ENCODE measurements at regions not wholly inside any gene's neighbourhood (a gene's known extent, or its start where the extent isn't known, plus 50 kb on each side); places are given as distances from the start of the nearest gene placed in this dataset.

- H3K4me1 ChIP-seq = peaks cover 0 to 19% (median 9%) of the 10 kb centered on the region in 4 donors
- H3K27me3 ChIP-seq = no peaks in the 10 kb centered on the region
- H3K36me3 ChIP-seq = no peaks in the 10 kb centered on the region
- DNase-seq = peak; percentile 76 to 84
- intact Hi-C loops (cut with DNase I; ENCODE audit: low total_unique reads) = loop anchor here (2.0 to 10.0 kb wide), 2 partner anchors 43 to 53 kb away; a partner anchor contains a TSS
- H3K9me3 ChIP-seq = no peaks in the 10 kb centered on the region
- peak overlapping the region; percentile 85 to 99 for H3K27ac ChIP-seq
- no peak for TF ChIP-seq CTCF (IDR thresholded peaks at IDR 0.05)
- peak overlapping the region; percentile 68 for H3K4me3 ChIP-seq
These were observed 70.2 kb downstream of the HFE start for GRCh38 chr6:26157251-26158075.

GRCh38 chr6:26158076-26158580, 70.9 kb downstream of the HFE start:
- DNase-seq = peak; percentile 77 to 88
- Histone ChIP-seq H3K4me1 (peaks cover 0 to 19% (median 9%) of the 10 kb centered on the region in 4 donors), H3K4me3 (peak overlapping the region; percentile 68), H3K27me3 (no peaks in the 10 kb centered on the region), H3K27ac (peak overlapping the region; percentile 85 to 99), H3K9me3 (no peaks in the 10 kb centered on the region), H3K36me3 (no peaks in the 10 kb centered on the region)
- intact Hi-C loops (cut with DNase I; ENCODE audit: low total_unique reads) = loop anchor here (10.0 kb wide), 1 partner anchor 53 kb away; a partner anchor contains a TSS
- no peak for TF ChIP-seq CTCF (IDR thresholded peaks at IDR 0.05)

GRCh38 chr6:26158581-26159356, 71.5 kb downstream of the HFE start:
- DNase-seq = peak; percentile 73 to 78
- Histone ChIP-seq H3K9me3 (no peaks in the 10 kb centered on the region), H3K36me3 (peaks cover 0 to 3% (median 0%) of the 10 kb centered on the region in 3 donors), H3K27me3 (no peaks in the 10 kb centered on the region), H3K27ac (peak overlapping the region; percentile 85 to 99), H3K4me3 (peak overlapping the region; percentile 68), H3K4me1 (peaks cover 0 to 19% (median 9%) of the 10 kb centered on the region in 4 donors)
- intact Hi-C loops (cut with DNase I; ENCODE audit: low total_unique reads) = loop anchor here (10.0 kb wide), 1 partner anchor 54 kb away; a partner anchor contains a TSS
- no peak for TF ChIP-seq CTCF (IDR thresholded peaks at IDR 0.05)

GRCh38 chr6:26159357-26160273, 72.4 kb downstream of the HFE start:
- intact Hi-C loops (cut with DNase I; ENCODE audit: low total_unique reads) = loop anchor here (10.0 kb wide), 1 partner anchor 55 kb away; a partner anchor contains a TSS
- Histone ChIP-seq H3K4me3 (peak overlapping the region; percentile 68), H3K27me3 (no peaks in the 10 kb centered on the region), H3K9me3 (no peaks in the 10 kb centered on the region), H3K27ac (peak overlapping the region; percentile 85 to 99), H3K4me1 (peaks cover 0 to 19% (median 9%) of the 10 kb centered on the region in 4 donors), H3K36me3 (peaks cover 0 to 11% (median 0%) of the 10 kb centered on the region in 3 donors)
- DNase-seq = no peak
- TF ChIP-seq CTCF (IDR thresholded peaks at IDR 0.05) = no peak

- Histone ChIP-seq H3K9me3 (no peaks in the 10 kb centered on the region), H3K4me1 (peaks cover 0 to 16% (median 7%) of the 10 kb centered on the region in 4 donors), H3K4me3 (no peak overlapping the region), H3K27ac (no peak overlapping the region), H3K36me3 (peaks cover 0 to 11% (median 0%) of the 10 kb centered on the region in 3 donors), H3K27me3 (no peaks in the 10 kb centered on the region)
- DNase-seq = no peak
- no peak for TF ChIP-seq CTCF (IDR thresholded peaks at IDR 0.05)
- intact Hi-C loops (cut with DNase I; ENCODE audit: low total_unique reads) = no loop called here
These were observed 74.1 kb downstream of the HFE start for GRCh38 chr6:26161322-26161721.

Data from tibial artery (tissue), 4 donors.